G401 (cell line): ENCODE measurements at regions not wholly inside any gene's neighbourhood (a gene's known extent, or its start where the extent isn't known, plus 50 kb on each side); places are given as distances from the start of the nearest gene placed in this dataset.
"Not testable (repeated sequence)": the region's sequence is repeated elsewhere in the genome, so short reads cannot be mapped to it uniquely, and the experiment has no call there.

Experiments used
- DNase-seq: peaks from one replicate; pipeline ENCODE4 v3.0.0-alpha.2; 2015; ENCODE audit warnings: low spot score
- in situ Hi-C: cut with HindIII; loops from 2 replicates; pipeline ENCODE4 v1.10.0; 2016; ENCODE audit warnings: low sequenced_read_pairs, mixed read lengths

DNA sequence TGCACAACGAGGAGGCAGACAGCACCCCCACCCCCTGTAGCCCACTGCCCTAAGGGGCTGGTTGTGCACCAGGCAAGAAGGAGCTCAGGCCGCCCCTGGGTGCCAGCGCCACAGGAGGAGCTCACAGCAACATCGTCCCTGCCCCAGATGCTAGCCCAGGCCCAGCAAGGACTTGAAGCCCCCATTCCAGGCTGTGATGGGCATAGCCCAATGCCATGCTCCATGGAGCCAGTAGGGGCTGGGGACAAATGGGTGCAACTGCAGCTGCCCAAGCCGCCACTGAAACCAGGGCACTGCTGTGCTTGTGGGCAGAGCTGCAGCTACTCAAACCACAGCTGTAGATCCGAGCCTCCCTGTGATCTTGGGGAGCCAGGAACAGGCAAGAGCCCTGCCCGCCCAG lies 241.3 kb upstream of the GIMD1 start:
- DNase-seq, result no peak
- in situ Hi-C loops, result no loop called here

DNA sequence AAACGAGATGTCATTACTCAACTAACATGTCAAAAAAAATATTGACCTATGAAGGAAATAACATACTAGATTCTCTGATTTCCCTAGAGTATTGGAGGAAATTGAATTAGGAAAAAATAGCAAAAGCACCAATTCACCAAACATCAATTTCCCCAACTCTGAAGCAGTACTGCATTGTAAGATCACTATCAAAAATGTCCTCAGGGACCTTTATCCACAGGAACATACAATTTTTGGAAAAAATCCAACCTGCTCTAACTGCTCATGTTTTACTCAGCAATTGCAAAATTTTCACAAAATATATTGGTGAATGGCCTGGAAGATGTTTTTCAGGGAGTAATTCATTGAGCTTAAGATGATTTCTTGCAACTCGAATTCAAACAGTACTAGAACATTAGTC lies 239.0 kb upstream of the GIMD1 start:
- no peak for DNase-seq
- in situ Hi-C loops, result no loop called here

GRCh38 chr4:106604319-106605051 lies 235.9 kb upstream of the GIMD1 start:
- DNase-seq, result no peak
- in situ Hi-C loops, result no loop called here

DNA sequence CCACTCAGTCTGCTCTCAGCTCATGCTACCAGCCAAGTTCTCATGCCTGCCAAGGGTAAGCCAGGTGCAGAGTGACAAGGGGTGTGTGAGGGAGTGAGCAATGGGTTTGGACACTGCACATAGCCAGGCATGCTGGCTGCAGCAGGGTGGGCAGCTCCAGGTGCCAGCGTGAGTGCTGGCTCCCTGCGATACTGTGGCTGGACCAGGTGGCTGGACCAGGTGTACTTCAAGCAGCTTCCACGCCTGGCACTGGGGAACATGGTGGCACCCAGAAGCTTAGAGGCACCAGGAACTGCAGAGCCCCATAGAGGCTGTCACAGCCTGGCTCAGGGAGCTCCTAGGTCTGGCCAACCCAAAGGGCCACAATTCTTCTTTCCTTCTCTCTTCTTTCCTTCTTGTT lies 234.9 kb upstream of the GIMD1 start:
- no peak for DNase-seq
- in situ Hi-C loops, result no loop called here

DNA sequence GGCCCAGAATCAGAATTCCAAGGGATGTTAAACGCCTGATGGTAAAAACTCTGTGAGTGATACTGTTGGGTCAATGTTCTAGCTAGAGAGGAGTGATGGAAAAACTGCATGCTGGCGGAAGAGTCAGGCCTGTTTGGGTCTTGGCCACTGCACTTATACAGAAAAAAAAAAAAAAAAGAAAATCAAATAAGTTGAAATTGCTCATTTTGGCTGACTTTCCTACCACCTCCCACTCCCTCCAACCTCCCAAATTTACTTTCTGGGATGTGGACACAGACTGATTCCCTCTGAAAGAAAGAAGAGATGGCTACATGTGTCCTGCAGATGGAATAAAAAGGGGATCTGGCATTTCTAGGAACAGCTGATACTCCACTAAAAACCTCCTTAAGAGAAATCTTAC lies 234.1 kb upstream of the GIMD1 start:
- in situ Hi-C loops, result no loop called here

GRCh38 chr4:106601519-106601918 lies 232.9 kb upstream of the GIMD1 start:
- DNase-seq, result no peak
- in situ Hi-C loops, result no loop called here

More for the DNA sequence above, 234.1 kb upstream of the GIMD1 start:
- no peak for DNase-seq

- in situ Hi-C loops, result no loop called here
- no peak for DNase-seq
These were observed 227.3 kb upstream of the GIMD1 start for GRCh38 chr4:106595906-106596305.

DNA sequence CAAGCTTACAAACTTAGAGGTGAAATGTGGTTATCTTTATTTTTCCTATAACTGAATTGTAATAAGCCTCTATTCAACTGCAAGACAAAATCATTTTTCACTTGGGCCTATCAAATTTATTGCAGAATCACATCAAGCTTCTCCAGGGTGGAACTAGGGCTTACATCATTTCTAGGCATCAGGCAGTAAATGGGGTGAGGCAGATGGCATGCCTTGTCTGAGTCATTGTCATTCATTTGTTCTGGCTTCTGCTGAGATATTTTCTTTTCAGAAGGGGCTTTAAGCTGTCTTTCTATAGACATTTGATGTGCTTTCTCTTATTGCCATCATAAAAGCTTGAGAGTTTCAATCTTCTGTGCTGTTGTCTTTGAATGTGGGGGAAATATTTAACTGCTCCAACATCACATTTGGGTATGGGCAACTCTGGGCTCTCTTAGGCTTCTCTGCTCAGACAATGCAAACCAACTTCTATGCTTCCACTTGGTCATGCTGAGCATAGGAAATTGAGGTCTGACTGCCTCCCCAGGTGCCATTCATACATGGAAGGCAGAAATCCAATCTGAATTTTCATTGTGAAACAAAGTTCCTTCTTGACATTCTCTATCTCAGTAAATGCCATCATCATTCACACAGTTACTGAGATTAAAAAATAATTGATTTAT lies 225.8 kb upstream of the GIMD1 start:
- in situ Hi-C loops, result no loop called here
- DNase-seq, result no peak

- in situ Hi-C loops, result no loop called here
- DNase-seq, result no peak
These were observed 220.3 kb upstream of the GIMD1 start for GRCh38 chr4:106588891-106589290.

GRCh38 chr4:106587558-106587957 lies 219.0 kb upstream of the GIMD1 start:
- no peak for DNase-seq
- in situ Hi-C loops, result no loop called here

DNA sequence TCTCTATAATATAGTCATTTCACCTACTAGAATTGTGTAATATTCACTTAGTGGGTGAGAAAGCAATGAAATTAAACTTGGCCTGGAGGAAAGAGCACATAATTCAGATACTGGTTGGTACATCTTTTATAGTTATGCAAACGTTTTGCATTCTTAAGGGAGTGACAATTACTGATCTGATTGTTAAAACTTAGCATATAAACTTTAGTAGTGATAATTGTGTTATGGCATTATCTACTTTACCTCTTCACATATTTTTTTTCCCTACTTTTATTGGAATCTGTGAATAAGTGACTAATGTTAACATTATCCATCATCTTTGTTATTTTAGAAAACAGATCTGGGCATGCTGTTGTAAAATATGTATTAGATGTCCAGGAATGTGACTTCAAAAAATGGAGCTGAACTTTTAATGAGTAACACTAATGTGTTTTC lies 217.4 kb upstream of the GIMD1 start:
- no peak for DNase-seq
- in situ Hi-C loops, result no loop called here

DNA sequence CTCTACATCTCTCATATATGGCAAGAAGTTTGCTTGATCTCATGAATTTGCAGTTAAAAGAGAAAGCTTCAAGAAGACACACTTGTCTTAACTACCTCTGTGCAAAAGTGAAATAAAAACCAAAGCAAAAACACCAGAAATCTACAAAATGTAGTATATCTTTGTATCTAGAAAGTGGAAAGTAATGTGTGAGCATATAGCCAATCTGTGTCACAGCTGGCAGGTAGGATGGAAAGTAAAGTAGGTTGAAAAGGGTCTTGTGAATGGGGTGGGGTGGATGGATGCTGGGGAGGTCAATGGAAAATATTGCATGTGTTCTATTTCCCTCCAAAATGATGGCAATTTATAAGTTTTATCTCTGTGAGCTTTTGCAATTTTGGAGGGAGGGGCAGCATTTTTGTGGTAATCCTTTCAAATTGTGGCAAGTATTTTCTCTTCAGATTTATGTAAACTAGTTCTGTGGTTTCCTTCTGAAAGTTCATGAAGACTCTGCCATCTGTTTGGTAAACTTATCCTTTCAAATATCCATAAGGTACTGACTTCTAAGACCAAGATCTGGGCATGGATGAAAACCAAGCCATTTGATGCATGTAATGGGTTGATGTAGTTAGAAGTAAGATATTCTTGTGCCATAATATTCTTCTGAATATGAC lies 215.9 kb upstream of the GIMD1 start:
- DNase-seq, result no peak
- in situ Hi-C loops, result no loop called here

- DNase-seq, result no peak
- in situ Hi-C loops, result no loop called here
These were observed 215.0 kb upstream of the GIMD1 start for GRCh38 chr4:106583567-106583966.

- in situ Hi-C loops, result no loop called here
- no peak for DNase-seq
These were observed 214.5 kb upstream of the GIMD1 start for GRCh38 chr4:106583108-106583507.

- DNase-seq, result no peak
- in situ Hi-C loops, result no loop called here
These were observed 213.5 kb upstream of the GIMD1 start for GRCh38 chr4:106582103-106582502.

- in situ Hi-C loops, result no loop called here
These were observed 210.7 kb upstream of the GIMD1 start for GRCh38 chr4:106579236-106579635.

GRCh38 chr4:106569146-106570031 lies 200.8 kb upstream of the GIMD1 start:
- in situ Hi-C loops, result no loop called here
- no peak for DNase-seq

More at GRCh38 chr4:106579236-106579635, 210.7 kb upstream of the GIMD1 start:
- no peak for DNase-seq

DNA sequence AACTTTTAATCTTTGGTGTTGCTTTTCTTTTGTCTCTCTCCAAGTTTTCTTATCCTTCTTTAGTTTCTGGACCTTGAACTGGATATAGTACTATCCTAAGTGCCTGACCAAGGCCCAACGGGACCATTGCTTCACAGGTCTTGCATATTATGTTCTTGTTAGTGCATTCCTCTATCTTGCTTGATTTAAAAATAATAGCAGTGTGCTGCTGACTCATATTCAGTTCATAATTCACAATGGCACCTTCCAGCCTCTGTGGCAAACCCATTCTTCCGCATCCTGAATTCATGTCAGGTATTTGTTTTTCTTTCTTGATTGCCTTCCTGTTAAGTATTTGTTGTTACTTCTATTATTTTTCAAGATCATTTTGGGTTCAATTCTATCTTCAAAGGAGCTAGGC lies 197.1 kb upstream of the GIMD1 start:
- in situ Hi-C loops, result no loop called here
- no peak for DNase-seq

GRCh38 chr4:106563637-106564036 lies 195.1 kb upstream of the GIMD1 start:
- in situ Hi-C loops, result not testable (repeated sequence)

More at GRCh38 chr4:106563637-106564036, 195.1 kb upstream of the GIMD1 start:
- not testable (repeated sequence) for DNase-seq
